GM18499 (cell line): ENCODE measurements at regions not wholly inside any gene's neighbourhood (a gene's known extent, or its start where the extent isn't known, plus 50 kb on each side); places are given as distances from the start of the nearest gene placed in this dataset.

Experiments
- ATAC-seq: cut with Tn5 transposase; IDR thresholded peaks from one replicate; pipeline ENCODE4 v1.9.1; 2021; ENCODE audit warnings: moderate number of reproducible peaks; ENCODE audit not compliant: insufficient read depth, unreplicated experiment

GRCh38 chr16:56140645-56141044, 50.6 kb upstream of the GNAO1 start:
- ATAC-seq = no peak

GRCh38 chr16:56137269-56137668, 54.0 kb upstream of the GNAO1 start:
- no peak for ATAC-seq

GRCh38 chr16:56136256-56136655, 55.0 kb upstream of the GNAO1 start:
- no peak for ATAC-seq

GRCh38 chr16:56134790-56135189, 56.5 kb upstream of the GNAO1 start:
- no peak for ATAC-seq

- ATAC-seq = no peak
Observed at GRCh38 chr16:56125922-56126321, 65.4 kb upstream of the GNAO1 start.

GRCh38 chr16:56122251-56122650, 69.0 kb upstream of the GNAO1 start:
- no peak for ATAC-seq

GRCh38 chr16:56121156-56121500, 70.2 kb upstream of the GNAO1 start:
- ATAC-seq = no peak

- ATAC-seq = no peak
Observed at GRCh38 chr16:56120447-56121155, 70.7 kb upstream of the GNAO1 start.

- no peak for ATAC-seq
Observed at GRCh38 chr16:56119133-56119532, 72.2 kb upstream of the GNAO1 start.

GRCh38 chr16:56116577-56116964, 74.7 kb upstream of the GNAO1 start:
- ATAC-seq = no peak

- no peak for ATAC-seq
Observed at GRCh38 chr16:56115817-56116576, 75.3 kb upstream of the GNAO1 start.

- ATAC-seq = no peak
Observed at GRCh38 chr16:56113223-56113622, 78.1 kb upstream of the GNAO1 start.

GRCh38 chr16:56111100-56111499, 80.2 kb upstream of the GNAO1 start:
- no peak for ATAC-seq

- ATAC-seq = no peak
Observed at GRCh38 chr16:56109994-56110393, 81.3 kb upstream of the GNAO1 start.

- ATAC-seq = no peak
Observed at GRCh38 chr16:56109205-56109604, 82.1 kb upstream of the GNAO1 start.

- ATAC-seq = no peak
Observed at GRCh38 chr16:56108724-56109123, 82.6 kb upstream of the GNAO1 start.

GRCh38 chr16:56108056-56108471, 83.2 kb upstream of the GNAO1 start:
- no peak for ATAC-seq

- ATAC-seq = no peak
Observed at GRCh38 chr16:56106527-56106926, 84.8 kb upstream of the GNAO1 start.

- ATAC-seq = no peak
Observed at GRCh38 chr16:56102906-56103305, 88.4 kb upstream of the GNAO1 start.

GRCh38 chr16:56102183-56102686, 89.1 kb upstream of the GNAO1 start:
- ATAC-seq = no peak

GRCh38 chr16:56101480-56101879, 89.8 kb upstream of the GNAO1 start:
- ATAC-seq = no peak

GRCh38 chr16:56097306-56097705, 94.0 kb upstream of the GNAO1 start:
- ATAC-seq = no peak
